HFF-Myc (cell line): ENCODE measurements at regions not wholly inside any gene's neighbourhood (a gene's known extent, or its start where the extent isn't known, plus 50 kb on each side); places are given as distances from the start of the nearest gene placed in this dataset.

Experiments used
- DNase-seq: peaks from one replicate; pipeline ENCODE4 v3.0.0-alpha.2; 2011; ENCODE audit warnings: low read depth; ENCODE audit errors: extremely low read depth
- H3K4me3 ChIP-seq: replicated peaks from 2 replicates; pipeline ENCODE4 v1.5.1; 2011; ENCODE audit warnings: low read depth, mild to moderate bottlenecking, control low read depth, low read length
- TF ChIP-seq, protein P1 (sequence below): IDR thresholded peaks from 2 replicates; pipeline ENCODE4 v1.5.1; 2012; ENCODE audit warnings: mild to moderate bottlenecking, low read depth, low read length, control low read depth; ENCODE audit errors: missing control alignments

GRCh38 chr11:69545976-69546617 is 64.6 kb downstream of the LINC01488 start:
- DNase-seq = no peak
- TF ChIP-seq, protein P1, sequence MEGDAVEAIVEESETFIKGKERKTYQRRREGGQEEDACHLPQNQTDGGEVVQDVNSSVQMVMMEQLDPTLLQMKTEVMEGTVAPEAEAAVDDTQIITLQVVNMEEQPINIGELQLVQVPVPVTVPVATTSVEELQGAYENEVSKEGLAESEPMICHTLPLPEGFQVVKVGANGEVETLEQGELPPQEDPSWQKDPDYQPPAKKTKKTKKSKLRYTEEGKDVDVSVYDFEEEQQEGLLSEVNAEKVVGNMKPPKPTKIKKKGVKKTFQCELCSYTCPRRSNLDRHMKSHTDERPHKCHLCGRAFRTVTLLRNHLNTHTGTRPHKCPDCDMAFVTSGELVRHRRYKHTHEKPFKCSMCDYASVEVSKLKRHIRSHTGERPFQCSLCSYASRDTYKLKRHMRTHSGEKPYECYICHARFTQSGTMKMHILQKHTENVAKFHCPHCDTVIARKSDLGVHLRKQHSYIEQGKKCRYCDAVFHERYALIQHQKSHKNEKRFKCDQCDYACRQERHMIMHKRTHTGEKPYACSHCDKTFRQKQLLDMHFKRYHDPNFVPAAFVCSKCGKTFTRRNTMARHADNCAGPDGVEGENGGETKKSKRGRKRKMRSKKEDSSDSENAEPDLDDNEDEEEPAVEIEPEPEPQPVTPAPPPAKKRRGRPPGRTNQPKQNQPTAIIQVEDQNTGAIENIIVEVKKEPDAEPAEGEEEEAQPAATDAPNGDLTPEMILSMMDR = no peak
- H3K4me3 ChIP-seq = no peak overlapping the region

GRCh38 chr11:69546735-69547370 is 65.4 kb downstream of the LINC01488 start:
- TF ChIP-seq, protein P1 = no peak
- DNase-seq = no peak
- H3K4me3 ChIP-seq = no peak overlapping the region

GRCh38 chr11:69550846-69551245 is 69.4 kb downstream of the LINC01488 start:
- no peak overlapping the region for H3K4me3 ChIP-seq
- DNase-seq = no peak
- TF ChIP-seq, protein P1 = no peak

DNA sequence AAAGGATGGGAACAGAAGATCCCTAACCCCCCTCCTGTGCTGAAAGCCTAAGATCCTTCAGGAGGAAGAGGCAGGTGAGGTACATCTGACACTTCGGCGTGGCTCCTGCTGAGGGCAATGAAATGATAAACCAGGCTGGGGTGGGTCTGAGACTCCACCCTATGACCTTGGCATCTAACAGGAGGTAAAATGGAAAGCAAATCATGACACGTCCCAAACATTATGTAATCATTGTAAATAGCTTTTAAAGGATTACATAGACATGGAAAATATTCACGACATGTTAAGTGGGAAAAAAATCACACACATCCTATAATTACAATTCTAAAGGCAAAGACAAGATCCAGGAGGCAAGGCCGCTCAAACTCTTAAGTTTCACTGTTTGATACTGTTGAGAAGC is 70.5 kb downstream of the LINC01488 start:
- no peak for DNase-seq
- H3K4me3 ChIP-seq = no peak overlapping the region
- TF ChIP-seq, protein P1 = no peak

GRCh38 chr11:69552951-69553350 is 71.5 kb downstream of the LINC01488 start:
- no peak overlapping the region for H3K4me3 ChIP-seq
- no peak for DNase-seq
- TF ChIP-seq, protein P1 = no peak

DNA sequence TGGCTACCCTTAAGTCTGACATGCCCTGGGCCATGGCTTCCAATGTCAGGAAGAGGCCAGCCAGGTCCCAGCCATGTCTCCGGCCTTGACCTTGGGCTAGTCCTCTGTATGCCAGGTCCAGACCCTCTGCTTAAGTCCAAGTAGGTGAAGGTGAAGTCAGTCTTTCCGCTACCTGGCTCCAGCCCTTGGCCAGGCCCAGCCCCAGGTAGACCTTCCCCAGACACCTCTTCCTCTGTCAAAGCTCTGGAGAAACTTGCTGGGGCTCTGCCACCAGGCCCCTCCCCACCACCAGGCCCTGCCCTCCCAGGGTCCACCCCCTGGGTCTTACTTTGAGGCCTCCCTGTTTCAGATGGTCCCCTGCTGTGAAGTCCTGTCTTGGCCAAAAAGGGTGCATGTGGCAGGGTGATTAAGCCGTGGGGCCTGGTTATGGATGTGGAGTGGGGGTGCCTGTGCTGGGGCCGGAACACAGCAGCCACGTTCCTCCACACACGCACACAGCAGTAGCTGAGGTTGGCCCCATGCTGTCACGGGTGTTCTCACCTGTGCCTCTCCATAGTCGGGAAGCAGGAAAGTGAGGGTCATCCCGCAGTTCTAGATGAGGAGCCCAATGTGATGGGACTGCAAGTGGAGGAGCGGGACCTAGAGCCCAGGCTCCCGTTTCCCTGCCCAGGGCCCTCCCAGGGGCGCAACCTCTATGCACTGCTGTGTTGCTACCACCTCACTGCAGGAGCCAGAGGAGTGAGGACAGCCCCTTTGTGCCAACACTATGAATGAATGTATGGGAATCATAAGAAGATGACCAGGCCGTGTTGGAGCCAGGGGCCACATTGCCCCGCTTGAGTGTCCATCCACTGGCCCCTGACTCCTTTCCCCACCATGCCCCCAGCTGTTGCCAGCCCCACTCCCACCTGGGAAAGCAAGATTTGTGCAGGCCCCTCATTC is 72.2 kb downstream of the LINC01488 start:
- no peak for DNase-seq
- TF ChIP-seq, protein P1 = no peak
- H3K4me3 ChIP-seq = no peak overlapping the region
